ENCODE measurements at regions not wholly inside any gene's neighbourhood (a gene's known extent, or its start where the extent isn't known, plus 50 kb on each side); places are given as distances from the start of the nearest gene placed in this dataset.
"Not testable (repeated sequence)": the region's sequence is repeated elsewhere in the genome, so short reads cannot be mapped to it uniquely, and the experiment has no call there.

GRCh38 chr1:10918531-10918930 is 93.9 kb upstream of the TARDBP start:
- intact Hi-C loops (cut with DNase I, micrococcal nuclease) = no loop called here
- H3K36me3 Mint-ChIP-seq (ENCODE audit: low read depth) = no peaks in the 10 kb centered on the region
- H3K4me3 ChIP-seq (ENCODE audit: low read length) = no peak overlapping the region
- ATAC-seq (ENCODE audit: poor library complexity) = no peak
- no peaks in the 10 kb centered on the region for H3K27me3 ChIP-seq (ENCODE audit: control insufficient read depth in 1 of 2, insufficient read depth in 2 of 2, low read length in 2 of 2)
- H3K27ac ChIP-seq (ENCODE audit: low read depth in 1 of 2, low read length in 2 of 2) = no peak overlapping the region
- no peak for TF ChIP-seq CTCF (IDR thresholded peaks at IDR 0.05)
- ChIA-PET CTCF (interaction anchor here (0.8 to 1.1 kb wide), 2 partner anchors 24 to 488 kb away, joined by 3 read pairs; partner anchors contain the start of gene CENPS), POLR2A (interaction anchor here (1.3 to 2.5 kb wide), 3 partner anchors 13 to 22 kb away, joined by 3 to 7 read pairs (median 5); no protein-coding TSS in a partner anchor)
- H3K27me3 Mint-ChIP-seq = peaks cover 7% of the 10 kb centered on the region
- no peaks in the 10 kb centered on the region for H3K9me3 Mint-ChIP-seq
- no peak for DNase-seq
- peaks cover 29% of the 10 kb centered on the region for H3K4me1 Mint-ChIP-seq (ENCODE audit: low read depth)
- H3K27ac Mint-ChIP-seq = no peak overlapping the region
- no peaks in the 10 kb centered on the region for H3K36me3 ChIP-seq (ENCODE audit: insufficient read depth, low read length)
- peaks cover 33% of the 10 kb centered on the region for H3K4me1 ChIP-seq (ENCODE audit: insufficient read depth, low read length)
- H3K4me3 Mint-ChIP-seq = peak overlapping the region; percentile 25
- no peaks in the 10 kb centered on the region for H3K9me3 ChIP-seq (ENCODE audit: control insufficient read depth in 1 of 2, insufficient read depth in 1 of 2, low read length in 2 of 2)

GRCh38 chr1:10920063-10920626 is 92.3 kb upstream of the TARDBP start:
- Mint-ChIP-seq H3K9me3 (no peaks in the 10 kb centered on the region), H3K27me3 (peaks cover 7% of the 10 kb centered on the region), H3K27ac (no peak overlapping the region), H3K4me3 (no peak overlapping the region), H3K36me3 (ENCODE audit: low read depth) (no peaks in the 10 kb centered on the region), H3K4me1 (ENCODE audit: low read depth) (peaks cover 29% of the 10 kb centered on the region)
- DNase-seq = no peak
- ChIA-PET POLR2A (no interaction called here), CTCF (no interaction called here)
- Histone ChIP-seq H3K9me3 (ENCODE audit: control insufficient read depth in 1 of 2, insufficient read depth in 1 of 2, low read length in 2 of 2) (no peaks in the 10 kb centered on the region), H3K27me3 (ENCODE audit: control insufficient read depth in 1 of 2, insufficient read depth in 2 of 2, low read length in 2 of 2) (no peaks in the 10 kb centered on the region), H3K4me3 (ENCODE audit: low read length) (no peak overlapping the region), H3K27ac (ENCODE audit: low read depth in 1 of 2, low read length in 2 of 2) (no peak overlapping the region), H3K4me1 (ENCODE audit: insufficient read depth, low read length) (peaks cover 33% of the 10 kb centered on the region), H3K36me3 (ENCODE audit: insufficient read depth, low read length) (no peaks in the 10 kb centered on the region)
- TF ChIP-seq CTCF (IDR thresholded peaks at IDR 0.05) = no peak
- no peak for ATAC-seq (ENCODE audit: poor library complexity)
- intact Hi-C loops (cut with DNase I, micrococcal nuclease) = no loop called here

- peaks cover 12% of the 10 kb centered on the region for H3K4me1 ChIP-seq (ENCODE audit: insufficient read depth, low read length)
- ATAC-seq (ENCODE audit: poor library complexity); H3K27me3 Mint-ChIP-seq; H3K4me3 Mint-ChIP-seq; H3K9me3 Mint-ChIP-seq; H3K27me3 ChIP-seq (ENCODE audit: control insufficient read depth in 1 of 2, insufficient read depth in 2 of 2, low read length in 2 of 2); H3K27ac ChIP-seq (ENCODE audit: low read depth in 1 of 2, low read length in 2 of 2); POLR2A ChIA-PET; H3K4me3 ChIP-seq (ENCODE audit: low read length); H3K9me3 ChIP-seq (ENCODE audit: control insufficient read depth in 1 of 2, insufficient read depth in 1 of 2, low read length in 2 of 2); H3K27ac Mint-ChIP-seq; H3K36me3 Mint-ChIP-seq (ENCODE audit: low read depth); intact Hi-C loops (cut with DNase I, micrococcal nuclease); H3K36me3 ChIP-seq (ENCODE audit: insufficient read depth, low read length); DNase-seq: not testable (repeated sequence)
- peaks cover 12% of the 10 kb centered on the region for H3K4me1 Mint-ChIP-seq (ENCODE audit: low read depth)
- CTCF ChIA-PET = interaction anchor here (1.5 kb wide), 1 partner anchor 13 kb away, joined by 3 read pairs; no protein-coding TSS in a partner anchor
Observed at GRCh38 chr1:10922315-10923060, 90.0 kb upstream of the TARDBP start.

All from CD4-positive, alpha-beta T cell (primary cell).